Islet precursor cell (in vitro differentiated cells): ENCODE measurements at regions not wholly inside any gene's neighbourhood (a gene's known extent, or its start where the extent isn't known, plus 50 kb on each side); places are given as distances from the start of the nearest gene placed in this dataset.

Experiments used
- DNase-seq: peaks from one replicate; pipeline ENCODE4 v3.0.0-alpha.2; 2018

DNA sequence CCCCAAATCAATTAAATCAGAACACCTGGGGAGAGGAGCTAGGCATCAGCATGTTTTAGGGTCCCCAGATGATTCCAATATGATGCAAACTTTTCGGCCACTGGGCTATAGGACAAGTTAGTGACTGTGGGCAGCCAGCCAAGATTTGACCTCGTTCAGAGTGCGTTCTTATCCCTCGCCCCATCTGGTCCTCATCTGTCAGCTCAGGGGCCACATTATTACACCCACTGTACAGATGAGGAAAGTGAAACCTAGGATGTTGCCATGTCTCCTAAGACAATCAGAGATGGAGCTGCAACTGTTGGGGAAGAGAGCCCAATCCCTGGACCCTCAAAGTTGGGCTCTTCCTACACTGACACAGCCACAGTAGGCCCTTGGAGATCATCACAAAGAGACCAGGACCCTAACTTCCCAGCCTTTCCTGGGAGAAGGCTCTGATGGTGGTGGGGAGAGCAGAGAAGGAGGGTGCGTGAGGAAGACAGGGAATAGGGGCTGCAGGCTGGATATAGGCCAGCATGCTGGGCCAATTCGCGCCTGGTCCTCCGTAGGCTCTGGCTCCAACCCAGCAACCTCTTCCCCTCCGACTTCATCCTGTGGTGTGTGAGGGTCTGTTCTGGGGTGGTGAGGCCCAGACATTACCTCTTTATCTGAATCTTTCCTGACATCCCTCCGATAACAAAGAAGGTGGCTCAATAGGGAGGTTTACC, 109.4 kb upstream of the ZMIZ1 start:
- no peak for DNase-seq

DNA sequence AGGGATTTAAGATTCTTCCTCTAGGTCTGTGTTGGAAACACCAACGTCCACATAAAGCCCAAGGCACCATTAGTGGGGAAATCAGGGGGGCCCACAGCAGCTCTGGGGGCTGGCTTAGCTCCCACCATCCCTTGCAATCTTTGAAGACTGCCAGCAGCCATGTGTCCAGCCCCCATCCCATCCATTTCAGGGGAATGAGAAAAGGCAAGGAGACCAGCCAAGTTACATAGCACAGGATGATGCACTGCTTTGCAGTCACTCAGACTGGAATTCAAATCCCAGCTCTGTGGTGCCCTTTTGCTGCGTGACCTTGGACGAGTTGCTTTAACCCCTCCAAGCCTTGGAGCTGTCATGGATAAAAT, 108.9 kb upstream of the ZMIZ1 start:
- DNase-seq = no peak

DNA sequence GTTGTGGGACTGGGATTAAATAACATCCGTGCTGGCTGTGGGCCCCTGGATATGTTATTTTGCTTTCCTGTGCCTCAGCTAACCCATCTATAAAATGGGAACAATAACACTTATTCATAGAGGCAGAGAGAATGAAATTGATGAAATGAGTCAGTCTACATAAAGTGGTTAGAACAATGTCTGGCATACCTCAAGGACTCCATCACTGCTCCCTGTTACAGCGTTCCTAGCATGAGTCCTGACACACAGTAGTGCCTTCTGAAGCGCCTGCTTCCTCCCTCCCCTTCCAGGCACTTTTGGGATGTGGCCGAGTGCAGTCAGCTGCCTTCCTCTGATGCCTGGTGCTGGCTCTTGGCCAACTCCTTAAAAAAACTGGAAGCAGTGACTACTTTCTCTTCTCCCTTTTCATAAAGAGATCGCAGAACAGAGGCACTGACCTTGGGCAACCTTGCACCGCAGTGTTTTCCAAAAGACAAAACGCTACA, 108.4 kb upstream of the ZMIZ1 start:
- peak; percentile 78 for DNase-seq

DNA sequence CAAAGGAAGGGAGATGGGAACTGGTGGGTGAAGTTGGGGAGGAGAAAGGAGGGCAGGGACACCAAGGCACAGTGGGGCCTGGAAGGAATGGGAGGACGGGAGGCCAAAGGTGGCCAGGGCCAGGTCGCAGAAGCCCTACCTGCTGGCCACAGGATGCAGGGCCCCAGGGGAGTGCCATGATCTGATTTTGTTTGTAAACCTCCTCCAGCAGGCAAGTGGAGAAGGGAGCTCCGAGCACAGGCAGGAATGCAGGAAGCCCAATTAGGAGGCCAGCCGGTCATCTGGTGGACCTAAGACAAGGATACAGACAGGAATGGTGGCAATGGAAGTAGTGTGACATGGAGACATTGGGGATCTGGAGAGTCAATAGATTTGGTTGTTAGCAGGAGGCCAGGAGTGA, 107.0 kb upstream of the ZMIZ1 start:
- DNase-seq = peak; percentile 69

DNA sequence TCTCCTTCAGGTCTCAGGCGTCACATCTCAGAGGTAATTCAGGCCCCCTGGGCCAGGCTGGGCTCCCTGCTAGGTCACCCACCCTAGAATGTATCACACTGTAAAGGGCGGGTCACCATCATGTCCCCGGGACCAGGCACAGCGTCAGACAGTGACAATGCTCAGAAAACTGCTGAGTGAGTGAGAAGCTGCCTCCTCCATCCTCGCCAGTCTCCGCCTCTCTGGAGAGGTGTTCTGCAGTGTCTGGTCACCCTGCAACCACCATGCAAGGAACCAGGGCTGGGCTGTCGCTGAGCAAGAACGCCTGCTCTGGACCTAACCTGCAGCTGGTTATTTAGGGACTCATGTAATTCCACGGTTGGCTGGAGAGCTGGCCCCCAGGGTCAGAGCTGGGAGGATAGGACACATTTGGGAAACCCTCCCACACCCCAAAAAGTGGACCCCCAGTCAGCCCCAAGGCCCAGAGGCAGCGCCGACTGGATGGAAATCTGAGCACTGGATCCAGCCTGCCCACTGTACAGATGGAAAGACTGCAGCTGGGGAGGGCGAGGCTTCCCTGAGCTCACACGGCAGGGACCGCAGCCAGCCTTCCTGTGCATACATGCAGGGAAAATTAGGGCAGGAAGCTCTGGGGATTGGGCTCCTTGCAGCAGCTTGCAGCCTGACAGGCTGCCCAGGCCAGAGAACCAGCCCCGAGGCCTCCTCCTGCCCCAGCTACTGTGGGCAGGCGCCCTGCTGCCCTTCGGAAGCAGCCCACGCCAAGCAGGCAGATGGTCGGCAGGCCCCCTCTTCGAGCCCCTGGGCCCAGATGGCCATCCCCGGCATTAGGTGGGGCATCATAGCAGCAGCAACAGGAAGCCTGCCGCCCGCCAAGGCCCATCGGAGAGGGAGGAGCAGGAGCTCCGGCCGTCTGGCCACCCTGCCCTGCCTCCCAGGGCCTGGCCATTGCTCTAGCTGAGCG, 105.4 kb upstream of the ZMIZ1 start:
- peak; percentile 74 for DNase-seq

DNA sequence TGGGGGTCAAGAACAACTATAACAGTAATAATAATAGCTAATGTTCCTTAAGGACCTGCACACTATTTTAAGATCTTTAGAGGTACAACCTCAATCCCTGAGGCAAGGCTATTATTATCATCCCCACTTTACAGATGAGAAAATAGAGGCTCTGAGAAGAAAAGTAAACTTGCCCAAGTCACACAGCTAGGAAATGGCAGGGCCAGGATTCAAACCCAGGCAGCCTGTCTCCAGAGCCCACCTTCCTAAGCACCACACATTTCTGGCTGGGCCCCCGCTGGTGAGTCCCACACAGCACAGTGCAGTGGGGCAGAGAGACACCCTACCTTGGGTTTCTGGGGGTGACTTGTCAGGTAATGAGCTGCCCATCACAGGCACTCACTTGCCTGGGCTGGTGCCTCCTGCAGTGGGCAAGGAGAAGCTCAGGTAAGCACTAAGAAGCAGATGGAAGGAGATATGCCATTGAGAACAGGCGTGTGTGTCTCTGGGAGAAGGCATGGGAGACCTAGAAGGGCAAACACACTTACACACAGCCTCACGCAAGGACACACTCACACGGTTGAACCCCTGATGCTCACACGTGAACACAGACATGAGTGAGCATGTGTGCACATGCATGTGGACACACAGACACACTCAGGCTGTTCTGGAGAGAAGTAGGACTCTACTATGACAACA, 104.4 kb upstream of the ZMIZ1 start:
- no peak for DNase-seq

DNA sequence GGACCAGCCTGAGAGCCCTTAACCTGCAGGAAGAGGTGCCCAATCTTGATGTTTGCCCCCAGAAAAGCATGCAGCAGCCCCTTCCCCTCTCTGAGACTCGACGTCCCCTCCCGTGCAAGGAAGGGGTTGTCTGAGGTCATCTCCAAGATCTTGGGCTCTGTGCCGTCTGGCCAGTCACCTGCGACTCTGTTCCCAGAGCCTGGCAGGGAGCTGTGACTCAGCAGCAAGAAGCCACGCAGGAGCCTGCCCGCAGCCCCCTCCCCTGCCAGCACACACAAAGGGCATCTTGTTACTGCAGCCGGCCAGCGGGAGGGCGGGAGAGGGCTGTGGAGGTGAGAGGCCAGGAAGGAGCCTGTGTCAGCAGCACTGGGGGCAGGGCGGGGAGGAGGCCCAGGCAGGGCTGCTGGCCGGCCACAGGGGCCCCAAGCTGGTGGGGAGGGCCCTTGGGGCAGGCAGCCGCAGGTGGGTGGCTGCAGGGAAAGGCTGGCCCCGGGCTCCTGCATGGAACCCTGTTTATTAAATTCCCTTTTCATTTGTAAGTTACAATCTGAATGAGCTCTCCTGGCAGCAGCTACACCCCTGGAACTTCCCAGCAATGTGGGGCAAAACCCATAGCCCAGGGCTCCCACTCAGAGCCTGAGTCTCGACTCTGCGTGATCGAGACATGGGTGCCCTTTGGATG, 103.7 kb upstream of the ZMIZ1 start:
- peak; percentile 100 for DNase-seq

DNA sequence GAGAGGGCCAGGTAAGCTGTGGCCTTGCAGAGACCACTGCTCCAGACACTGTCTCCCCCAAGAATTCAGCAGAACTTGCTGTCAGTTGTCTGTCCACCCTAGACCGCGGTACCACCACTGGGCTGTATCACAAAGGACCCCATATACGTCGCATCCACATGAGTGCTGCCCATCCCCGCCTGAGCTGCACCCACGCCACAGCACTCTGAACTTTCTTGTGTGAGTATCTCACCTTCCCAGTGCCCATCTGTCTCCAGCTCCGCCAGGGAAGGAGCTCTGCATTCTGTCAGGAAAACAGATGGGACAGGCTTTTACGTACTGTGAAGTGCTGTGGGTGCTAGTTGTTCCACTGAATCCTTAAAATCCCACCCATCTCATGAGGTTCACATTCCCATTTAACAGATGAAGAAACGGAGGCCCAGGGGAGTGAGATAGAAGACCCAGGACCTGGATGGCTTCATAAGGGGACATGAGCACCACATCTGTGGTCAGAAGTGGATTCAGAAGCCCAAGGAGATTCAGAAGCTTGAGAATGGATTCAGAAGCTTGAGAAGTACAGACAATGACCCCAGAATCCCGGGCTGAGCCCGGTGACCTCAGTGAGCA, 102.5 kb upstream of the ZMIZ1 start:
- DNase-seq = no peak

DNA sequence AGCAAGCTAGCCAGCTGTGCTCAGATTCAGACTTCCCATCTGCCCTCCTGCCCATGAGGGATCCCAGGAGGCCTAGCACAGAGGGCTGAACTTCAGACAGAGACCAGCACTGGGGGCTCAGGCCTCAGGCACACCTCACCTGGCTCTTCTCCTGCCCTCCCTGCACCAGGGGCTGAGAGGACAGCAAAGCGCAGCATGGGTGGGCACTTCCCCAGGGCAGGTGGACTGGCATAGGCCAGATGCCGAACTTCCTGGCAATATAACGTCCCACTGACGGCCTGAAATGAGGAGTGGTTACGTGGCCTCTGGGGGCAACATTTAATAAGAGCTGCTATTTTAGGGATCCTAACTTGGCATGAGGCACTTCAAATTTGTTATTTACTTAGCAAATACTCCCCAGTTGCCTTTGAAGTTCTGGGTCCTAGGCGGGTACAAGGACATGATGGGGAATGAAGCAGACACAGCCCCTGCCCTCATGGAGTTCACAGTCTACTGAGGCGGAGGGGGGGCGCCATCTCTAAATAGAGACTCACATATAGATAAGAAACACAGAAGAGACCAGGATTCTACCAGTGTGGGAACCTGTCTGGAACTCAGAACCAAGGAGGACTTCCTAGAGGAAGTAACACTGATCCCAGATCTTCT, 101.8 kb upstream of the ZMIZ1 start:
- no peak for DNase-seq

DNA sequence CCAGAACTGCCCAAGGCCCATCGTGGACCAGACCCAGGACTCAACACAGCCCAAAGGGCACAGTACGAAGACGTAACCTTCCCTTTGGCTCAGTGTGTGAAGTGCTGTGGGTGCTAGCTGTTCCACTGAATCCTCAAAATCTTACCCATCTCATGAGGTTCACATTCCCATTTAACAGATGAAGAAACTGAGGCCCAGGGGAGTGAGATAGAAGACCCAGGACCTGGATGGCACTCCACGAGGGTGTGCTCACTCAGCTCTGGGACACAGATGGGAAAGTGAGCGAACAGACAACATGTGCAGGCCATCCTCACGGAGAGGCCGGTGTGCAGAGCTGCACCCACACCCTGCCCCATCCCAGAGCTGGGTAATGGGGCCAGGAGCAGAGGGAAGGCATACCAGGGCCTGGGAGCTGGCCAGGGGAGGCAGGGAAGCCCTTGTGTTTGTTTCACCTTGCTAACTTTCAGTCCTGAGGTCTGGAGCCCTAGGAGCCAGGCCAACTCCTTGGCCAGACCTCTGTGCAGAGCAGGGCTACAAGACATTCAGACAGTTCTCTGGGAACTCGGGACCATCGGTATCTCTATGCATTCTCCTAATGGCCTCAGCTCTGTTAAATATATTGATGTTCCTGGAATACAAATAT, 100.3 kb upstream of the ZMIZ1 start:
- no peak for DNase-seq

DNA sequence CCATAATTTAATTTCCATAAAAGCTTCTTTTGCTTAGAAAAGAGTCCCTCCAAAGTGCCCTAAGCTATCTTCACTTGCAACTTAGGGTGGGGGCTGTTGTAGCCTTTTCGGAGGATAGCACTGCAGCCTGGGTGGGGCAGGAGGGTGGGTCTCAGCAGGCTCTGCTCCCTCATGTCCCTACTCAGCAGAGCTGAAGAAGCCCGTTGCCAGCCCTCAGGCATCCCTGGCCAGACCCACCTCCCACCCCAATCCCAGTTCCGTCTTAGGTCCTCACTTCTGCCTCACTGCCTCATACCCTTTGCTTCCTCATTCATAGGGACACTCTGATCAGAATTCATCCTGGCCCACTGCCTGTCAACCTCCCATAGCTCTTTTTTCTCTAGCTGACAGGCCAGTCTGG, 99.8 kb upstream of the ZMIZ1 start:
- DNase-seq = no peak

DNA sequence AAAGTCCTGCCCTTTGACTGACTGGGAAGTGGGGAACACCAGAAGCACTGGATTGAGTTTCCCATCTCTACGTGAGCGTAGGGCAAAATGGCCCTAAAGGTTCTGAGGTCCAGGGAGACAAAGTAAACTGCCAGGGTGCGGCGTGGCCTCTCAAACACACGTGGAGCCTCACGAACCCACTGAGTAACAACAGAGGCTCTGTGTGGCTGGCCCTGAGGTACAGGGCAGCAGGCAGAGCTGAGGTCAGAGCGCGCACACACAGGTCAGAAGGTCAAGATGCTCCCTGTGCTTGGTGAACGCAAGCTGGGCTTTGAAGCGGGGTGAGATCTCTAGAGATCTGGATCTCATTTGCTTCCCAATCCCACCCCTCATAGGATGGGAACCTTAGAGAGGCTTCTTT, 99.0 kb upstream of the ZMIZ1 start:
- DNase-seq = no peak

DNA sequence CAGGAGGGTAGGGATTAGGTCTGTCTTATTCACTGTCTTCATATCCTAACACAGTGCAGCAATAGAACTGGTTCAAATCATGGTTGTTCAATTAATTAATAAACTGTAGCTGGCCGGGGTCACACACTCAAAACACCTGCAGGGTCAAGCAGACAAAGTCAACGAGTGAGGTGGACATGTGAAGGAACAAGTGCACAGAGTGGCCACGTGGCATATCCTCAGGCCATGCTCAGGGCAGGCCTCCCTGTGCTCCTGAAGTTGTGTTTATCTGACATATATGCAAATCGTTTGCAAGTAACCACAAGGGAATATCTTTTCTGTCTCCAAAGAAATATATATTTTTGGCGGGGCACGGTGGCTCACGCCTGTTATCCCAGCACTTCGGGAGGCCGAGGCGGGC, 98.5 kb upstream of the ZMIZ1 start:
- DNase-seq = no peak

DNA sequence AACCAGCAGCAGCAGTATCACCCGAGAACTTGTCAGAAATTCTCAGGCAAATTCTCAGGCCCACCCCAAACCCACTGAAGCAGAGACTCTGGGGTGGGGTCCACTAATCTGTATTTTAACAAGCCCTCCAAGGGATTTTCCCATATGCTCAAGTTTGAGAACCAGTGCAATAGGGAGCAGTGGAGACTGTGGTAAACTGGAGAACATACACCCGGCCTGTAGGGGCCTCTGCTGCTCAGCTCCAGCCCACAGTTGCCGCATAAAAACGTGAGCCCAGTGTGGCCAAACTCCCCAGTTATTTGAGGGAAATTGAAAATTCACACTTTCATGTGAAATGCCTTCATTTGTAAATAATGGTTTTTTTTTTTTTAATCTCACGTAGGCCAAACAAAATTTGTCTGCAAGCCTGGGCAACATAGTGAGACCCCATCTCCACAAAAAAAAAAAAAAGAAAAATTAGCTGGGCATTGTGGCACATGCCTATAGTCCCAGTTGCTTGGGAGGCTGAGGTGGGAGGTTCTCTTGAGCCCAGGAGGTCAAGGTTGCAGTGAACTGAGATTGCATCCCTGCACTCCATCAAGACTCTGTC, 97.6 kb upstream of the ZMIZ1 start:
- DNase-seq = no peak

DNA sequence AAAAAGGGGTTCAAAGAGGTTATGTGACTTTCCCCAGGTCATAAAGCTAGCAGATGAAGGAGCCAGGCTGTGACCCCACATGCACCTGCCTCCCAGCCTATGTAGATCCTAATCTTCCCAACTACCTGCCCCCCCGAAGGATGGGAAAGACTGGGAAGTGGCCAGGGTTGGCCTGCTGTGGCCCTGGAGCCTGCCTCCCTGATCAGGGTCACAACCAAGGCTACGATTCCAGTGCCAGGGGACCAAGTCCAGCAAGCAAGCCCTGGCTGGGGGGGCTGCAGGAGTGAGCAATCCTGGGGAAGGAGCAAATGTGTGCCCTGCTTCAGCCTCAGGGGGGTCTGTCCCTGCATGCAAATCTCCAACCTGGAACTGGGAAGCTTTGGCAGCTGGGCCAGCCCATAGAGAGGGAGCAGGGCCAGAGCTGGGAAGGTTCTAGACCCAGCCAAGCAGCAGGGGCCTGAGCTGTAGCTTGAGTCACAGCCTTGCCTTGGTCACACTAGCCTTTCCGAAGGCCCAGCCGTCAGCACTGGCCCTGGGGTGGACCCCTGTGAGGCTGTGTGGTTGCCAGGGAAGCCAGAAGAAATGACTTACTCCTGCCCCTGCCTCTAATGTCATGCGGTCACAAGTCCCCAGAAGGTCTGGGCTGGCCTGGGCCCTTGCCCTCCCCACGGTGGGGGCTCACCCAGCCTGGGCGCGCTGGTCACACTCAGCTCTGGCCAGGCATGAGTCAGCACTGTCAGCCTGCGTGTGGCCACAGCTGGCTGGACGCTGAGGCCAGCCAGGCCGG, 96.4 kb upstream of the ZMIZ1 start:
- DNase-seq = peak; percentile 95

DNA sequence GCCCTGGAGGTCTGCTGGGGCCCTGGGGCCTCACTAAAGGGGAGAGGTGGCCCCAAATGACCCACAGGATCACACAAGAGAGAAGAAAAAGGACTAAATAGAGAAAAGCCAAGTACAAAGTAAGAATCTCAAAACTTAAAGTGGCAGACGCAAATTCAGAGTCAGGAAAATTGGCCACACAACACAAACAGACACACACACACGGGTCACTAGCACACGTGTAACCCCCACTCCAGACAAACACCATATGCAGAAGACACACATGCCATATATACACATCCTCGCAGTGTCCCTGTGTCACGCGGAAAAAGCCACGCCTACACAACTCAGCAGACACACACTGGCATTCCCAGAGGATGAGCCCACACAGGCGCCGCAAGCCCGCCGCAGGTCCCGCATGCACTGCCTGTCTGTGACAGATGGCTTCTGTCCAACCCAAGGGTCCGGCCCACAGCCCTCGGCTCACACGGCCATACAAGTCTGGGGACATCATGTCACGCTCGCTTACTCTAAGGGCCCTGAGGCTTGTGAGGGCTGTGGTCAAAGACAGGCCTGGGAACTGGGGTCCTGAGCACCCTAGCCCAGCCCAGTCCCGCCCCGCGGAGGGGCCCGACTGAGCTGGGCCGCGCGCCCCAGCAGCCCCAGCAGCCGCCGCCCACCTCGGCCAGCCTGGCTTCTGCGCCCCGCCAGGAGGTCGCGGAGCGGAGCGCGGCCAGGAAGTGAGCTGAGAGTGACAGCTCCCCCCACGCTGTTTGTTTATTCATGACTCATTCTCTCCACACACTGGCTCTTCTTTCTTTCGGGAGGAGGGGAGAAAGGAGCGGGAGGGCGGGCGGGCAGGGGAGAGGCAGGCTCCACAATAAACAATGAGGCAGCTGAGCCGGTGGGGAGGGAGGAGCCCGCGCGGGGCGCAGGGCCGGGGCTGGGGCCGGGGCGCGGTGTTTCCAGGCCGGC, 95.5 kb upstream of the ZMIZ1 start:
- peak; percentile 97 for DNase-seq

DNA sequence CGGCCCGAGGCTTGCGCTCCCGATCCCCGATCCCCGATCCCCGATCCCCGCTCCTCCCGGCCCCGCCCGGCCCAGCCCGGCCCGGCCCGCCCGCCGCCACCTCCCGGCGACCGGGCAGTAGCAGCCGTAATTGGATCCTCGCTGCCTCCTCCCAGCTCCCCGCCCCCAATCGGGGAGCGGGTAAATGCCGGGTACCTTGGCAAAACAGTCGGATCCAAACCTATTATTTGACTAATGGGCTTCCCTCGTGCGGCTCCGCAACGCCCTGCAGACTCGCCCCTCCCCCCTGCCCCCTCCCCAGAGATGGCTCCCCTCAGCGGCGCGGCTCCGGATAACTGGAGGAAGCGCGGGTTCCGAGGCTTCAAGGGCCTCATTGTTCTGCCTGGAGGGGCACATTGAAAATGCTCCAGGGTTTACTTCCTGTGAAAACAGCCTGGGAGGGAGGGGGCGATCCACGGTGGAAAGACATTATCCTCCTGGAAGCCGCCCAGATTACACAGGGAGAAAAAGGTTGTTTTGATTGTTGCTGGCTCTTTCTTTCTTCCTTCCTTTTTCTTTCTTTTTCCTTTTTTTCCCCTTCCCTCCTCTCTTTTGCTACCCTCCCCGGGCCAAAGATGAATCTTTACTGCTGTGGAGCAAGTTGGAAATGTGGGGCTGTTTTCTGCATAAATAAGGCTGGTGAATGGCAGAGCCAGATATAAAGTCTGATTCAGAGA, 94.7 kb upstream of the ZMIZ1 start:
- DNase-seq = peak; percentile 96

DNA sequence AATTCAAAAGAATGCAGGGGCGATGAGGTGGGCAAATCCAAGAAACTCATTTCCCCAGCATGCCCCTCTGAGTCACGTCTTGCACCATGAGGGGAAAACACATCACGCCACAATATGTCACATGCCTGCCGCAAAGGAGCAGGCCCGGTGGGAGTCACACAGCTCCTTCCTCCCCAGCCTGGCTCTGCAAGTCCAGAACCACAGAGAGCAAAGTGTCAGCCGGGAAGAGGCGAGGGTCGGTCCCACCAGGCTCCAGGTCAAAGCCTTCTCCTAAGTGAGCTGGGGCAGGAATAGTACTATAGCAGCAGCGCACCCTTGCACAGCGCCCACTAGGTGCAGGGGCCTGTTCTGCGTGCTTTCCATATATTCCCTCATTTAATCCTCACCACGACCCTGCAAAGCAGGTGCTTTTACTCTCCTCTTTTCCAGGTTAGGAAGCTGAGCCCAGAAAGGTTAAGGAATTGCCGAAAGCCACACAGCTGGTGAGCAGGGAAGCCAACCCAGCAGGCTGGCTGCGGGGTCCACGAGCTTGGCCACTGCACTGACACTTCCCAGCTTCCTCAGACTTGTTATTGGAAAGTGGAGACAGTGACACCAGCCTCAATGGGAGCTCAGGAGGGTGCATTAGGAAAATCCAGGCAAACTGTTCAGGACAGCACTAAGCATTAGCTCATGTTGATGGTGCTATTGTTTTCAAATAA, 94.0 kb upstream of the ZMIZ1 start:
- peak; percentile 94 for DNase-seq
